ENCODE measurements at regions not wholly inside any gene's neighbourhood (a gene's known extent, or its start where the extent isn't known, plus 50 kb on each side); places are given as distances from the start of the nearest gene placed in this dataset.

DNA sequence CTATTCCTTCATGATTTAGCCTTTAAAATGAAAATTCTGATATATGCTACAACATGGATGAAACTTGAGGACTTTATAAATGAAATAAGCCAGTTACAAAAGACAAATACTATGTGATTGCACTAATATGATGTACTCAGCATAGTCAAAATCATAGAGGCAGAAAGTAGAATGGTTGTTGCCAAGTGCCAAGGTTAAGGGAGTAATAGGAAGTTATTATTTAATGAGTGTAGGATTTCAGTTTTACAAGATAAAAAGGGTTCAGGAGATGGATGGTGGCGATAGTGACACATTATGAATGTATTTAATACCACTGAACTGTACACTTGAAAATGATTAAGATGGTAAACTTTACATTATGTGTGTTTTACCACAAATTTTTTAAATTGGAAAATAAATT, 73.1 kb upstream of the FMN2 start:
- H3K27me3 ChIP-seq (ENCODE audit: control insufficient read depth in 3 of 3, insufficient read depth in 3 of 3, low read depth in 1 of 3, low read length in 3 of 3): no peaks in the 10 kb centered on the region
- H3K36me3 ChIP-seq (replicated peaks in 1 of 2; ENCODE audit: control insufficient read depth in 2 of 2, insufficient read depth in 2 of 2, low read length in 2 of 2): no peaks in the 10 kb centered on the region
- H3K9ac ChIP-seq (ENCODE audit: low read depth, low read length, poor library complexity): no peak overlapping the region
- H2BK15ac ChIP-seq (ENCODE audit: low read length): no peak overlapping the region
- no peak overlapping the region for H2BK5ac ChIP-seq (ENCODE audit: low read length)
- H3K18ac ChIP-seq (ENCODE audit: low read length): no peak overlapping the region
- no peak overlapping the region for H2BK120ac ChIP-seq (ENCODE audit: low read depth, low read length)
- H3K4ac ChIP-seq (ENCODE audit: low read length): no peak overlapping the region
- DNase-seq (ENCODE audit: low spot score): no peak
- no peak overlapping the region for H3K4me2 ChIP-seq (ENCODE audit: insufficient read depth, low read length, poor library complexity, severe bottlenecking)
- H3K27ac ChIP-seq (replicated peaks; ENCODE audit: low read length): no peak overlapping the region
- no peak overlapping the region for H3K4me3 ChIP-seq (ENCODE audit: low read length in 2 of 2)
- no peak overlapping the region for H2BK12ac ChIP-seq (ENCODE audit: low read length)
- H3K23ac ChIP-seq (ENCODE audit: low read depth, low read length, poor library complexity): no peak overlapping the region
- H4K8ac ChIP-seq (ENCODE audit: low read depth, low read length): no peak overlapping the region
- no peak overlapping the region for H2AFZ ChIP-seq (ENCODE audit: low read length)
- no peak overlapping the region for H4K91ac ChIP-seq (ENCODE audit: low read depth, low read length, poor library complexity)
- no peaks in the 10 kb centered on the region for H3K4me1 ChIP-seq (ENCODE audit: control insufficient read depth in 2 of 2, insufficient read depth in 1 of 2, low read depth in 1 of 2, low read length in 2 of 2)
- WGBS, 2 donors (ENCODE audit: extremely low coverage in 2 of 2, insufficient read length in 2 of 2, insufficient replicate concordance in 1 of 2): no CpG with 5 or more reads among the region's 1 CpG
- H2AK5ac ChIP-seq (ENCODE audit: low read depth, low read length): no peak overlapping the region
- H3K9me3 ChIP-seq (replicated peaks in 1 of 2; ENCODE audit: control insufficient read depth in 2 of 2, insufficient read depth in 1 of 2, low read depth in 1 of 2, low read length in 2 of 2): no peaks in the 10 kb centered on the region
- no peaks in the 10 kb centered on the region for H3K79me1 ChIP-seq (ENCODE audit: low read depth, low read length)
- no peak overlapping the region for H3K14ac ChIP-seq (ENCODE audit: low read length)

DNA sequence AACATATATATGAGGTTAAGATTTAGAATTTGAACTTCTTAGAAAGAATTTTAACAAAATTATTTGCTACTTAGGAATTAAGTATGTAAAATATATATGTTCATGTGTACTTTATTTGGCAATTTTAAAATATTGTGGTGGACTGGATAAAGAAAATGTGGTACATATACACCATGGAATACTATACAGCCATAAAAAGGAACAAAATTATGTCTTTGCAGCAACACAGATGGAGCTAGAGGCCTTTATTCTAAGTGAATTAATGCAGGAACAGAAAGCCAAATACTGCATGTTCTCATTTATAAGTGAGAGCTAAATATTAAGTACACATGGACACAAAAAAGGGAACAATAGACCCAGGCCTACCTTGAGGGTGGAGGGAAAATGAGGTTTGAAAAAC, 72.2 kb upstream of the FMN2 start:
- no peak for DNase-seq (ENCODE audit: low spot score)
- Histone ChIP-seq H2AFZ (ENCODE audit: low read length) (no peak overlapping the region), H3K36me3 (replicated peaks in 1 of 2; ENCODE audit: control insufficient read depth in 2 of 2, insufficient read depth in 2 of 2, low read length in 2 of 2) (no peaks in the 10 kb centered on the region), H3K4me1 (ENCODE audit: control insufficient read depth in 2 of 2, insufficient read depth in 1 of 2, low read depth in 1 of 2, low read length in 2 of 2) (no peaks in the 10 kb centered on the region), H3K18ac (ENCODE audit: low read length) (no peak overlapping the region), H2BK15ac (ENCODE audit: low read length) (no peak overlapping the region), H3K9ac (ENCODE audit: low read depth, low read length, poor library complexity) (no peak overlapping the region), H2BK12ac (ENCODE audit: low read length) (no peak overlapping the region), H3K23ac (ENCODE audit: low read depth, low read length, poor library complexity) (no peak overlapping the region), H3K79me1 (ENCODE audit: low read depth, low read length) (no peaks in the 10 kb centered on the region), H3K14ac (ENCODE audit: low read length) (no peak overlapping the region), H3K27me3 (ENCODE audit: control insufficient read depth in 3 of 3, insufficient read depth in 3 of 3, low read depth in 1 of 3, low read length in 3 of 3) (no peaks in the 10 kb centered on the region), H2AK5ac (ENCODE audit: low read depth, low read length) (no peak overlapping the region), H4K8ac (ENCODE audit: low read depth, low read length) (no peak overlapping the region), H2BK5ac (ENCODE audit: low read length) (no peak overlapping the region), H2BK120ac (ENCODE audit: low read depth, low read length) (no peak overlapping the region), H3K4ac (ENCODE audit: low read length) (no peak overlapping the region), H3K4me3 (ENCODE audit: low read length in 2 of 2) (no peak overlapping the region), H3K27ac (replicated peaks; ENCODE audit: low read length) (no peak overlapping the region), H3K4me2 (ENCODE audit: insufficient read depth, low read length, poor library complexity, severe bottlenecking) (no peak overlapping the region), H3K9me3 (replicated peaks in 1 of 2; ENCODE audit: control insufficient read depth in 2 of 2, insufficient read depth in 1 of 2, low read depth in 1 of 2, low read length in 2 of 2) (no peaks in the 10 kb centered on the region), H4K91ac (ENCODE audit: low read depth, low read length, poor library complexity) (no peak overlapping the region)

DNA sequence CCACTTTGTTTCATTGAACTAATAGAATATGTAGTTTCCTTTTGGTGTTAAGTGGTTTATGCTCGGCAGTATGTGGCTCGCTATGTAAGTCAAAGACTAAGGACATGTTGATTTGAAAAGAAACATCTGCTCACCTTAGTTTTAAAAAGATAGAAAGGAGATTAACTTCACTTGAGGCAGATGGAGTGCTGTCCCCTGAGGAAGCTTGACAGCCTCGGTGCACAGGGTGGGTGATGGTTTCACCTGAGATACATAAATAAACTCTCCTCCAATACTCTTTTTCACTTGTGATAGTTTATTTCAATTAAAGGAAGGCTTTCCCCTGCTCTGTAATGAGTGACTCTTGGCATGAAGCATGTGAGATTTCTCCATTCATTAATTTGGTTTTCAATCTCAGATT, 70.8 kb upstream of the FMN2 start:
- Histone ChIP-seq H2BK5ac (ENCODE audit: low read length) (no peak overlapping the region), H2AFZ (ENCODE audit: low read length) (no peak overlapping the region), H2AK5ac (ENCODE audit: low read depth, low read length) (no peak overlapping the region), H2BK15ac (ENCODE audit: low read length) (no peak overlapping the region), H3K4ac (ENCODE audit: low read length) (no peak overlapping the region), H2BK120ac (ENCODE audit: low read depth, low read length) (no peak overlapping the region), H3K36me3 (replicated peaks in 1 of 2; ENCODE audit: control insufficient read depth in 2 of 2, insufficient read depth in 2 of 2, low read length in 2 of 2) (no peaks in the 10 kb centered on the region), H3K27me3 (ENCODE audit: control insufficient read depth in 3 of 3, insufficient read depth in 3 of 3, low read depth in 1 of 3, low read length in 3 of 3) (no peaks in the 10 kb centered on the region), H2BK12ac (ENCODE audit: low read length) (no peak overlapping the region), H3K4me1 (ENCODE audit: control insufficient read depth in 2 of 2, insufficient read depth in 1 of 2, low read depth in 1 of 2, low read length in 2 of 2) (no peaks in the 10 kb centered on the region), H3K4me3 (ENCODE audit: low read length in 2 of 2) (no peak overlapping the region), H3K23ac (ENCODE audit: low read depth, low read length, poor library complexity) (no peak overlapping the region), H3K79me1 (ENCODE audit: low read depth, low read length) (no peaks in the 10 kb centered on the region), H3K27ac (replicated peaks; ENCODE audit: low read length) (no peak overlapping the region), H4K91ac (ENCODE audit: low read depth, low read length, poor library complexity) (no peak overlapping the region), H3K9ac (ENCODE audit: low read depth, low read length, poor library complexity) (no peak overlapping the region), H4K8ac (ENCODE audit: low read depth, low read length) (no peak overlapping the region), H3K4me2 (ENCODE audit: insufficient read depth, low read length, poor library complexity, severe bottlenecking) (no peak overlapping the region), H3K9me3 (replicated peaks in 1 of 2; ENCODE audit: control insufficient read depth in 2 of 2, insufficient read depth in 1 of 2, low read depth in 1 of 2, low read length in 2 of 2) (no peaks in the 10 kb centered on the region), H3K14ac (ENCODE audit: low read length) (no peak overlapping the region), H3K18ac (ENCODE audit: low read length) (no peak overlapping the region)
- WGBS, 2 donors (ENCODE audit: extremely low coverage in 2 of 2, insufficient read length in 2 of 2, insufficient replicate concordance in 1 of 2): no CpG with 5 or more reads among the region's 3 CpGs
- no peak for DNase-seq (ENCODE audit: low spot score)

DNA sequence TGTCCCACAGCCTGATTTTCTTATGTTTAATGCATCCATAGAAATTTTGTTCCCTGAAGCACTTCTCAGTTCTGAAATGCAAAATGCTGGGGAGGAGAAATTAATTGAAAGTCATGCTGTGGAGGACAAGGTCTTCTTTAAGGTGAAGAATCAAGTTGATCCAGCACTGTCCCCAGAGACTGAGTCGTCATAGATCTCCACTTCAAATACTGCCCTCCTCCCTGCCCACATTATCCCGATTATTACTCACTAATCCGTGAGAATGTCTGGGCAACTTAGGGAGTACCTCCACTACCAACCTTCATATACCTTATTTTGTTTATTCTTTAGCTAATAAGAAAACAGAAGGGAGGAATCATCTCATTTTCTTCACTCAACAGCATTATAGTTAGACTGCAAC, 70.0 kb upstream of the FMN2 start:
- Histone ChIP-seq H4K91ac (ENCODE audit: low read depth, low read length, poor library complexity) (no peak overlapping the region), H3K9ac (ENCODE audit: low read depth, low read length, poor library complexity) (no peak overlapping the region), H3K27ac (replicated peaks; ENCODE audit: low read length) (no peak overlapping the region), H3K4me2 (ENCODE audit: insufficient read depth, low read length, poor library complexity, severe bottlenecking) (no peak overlapping the region), H3K4ac (ENCODE audit: low read length) (no peak overlapping the region), H2BK12ac (ENCODE audit: low read length) (no peak overlapping the region), H2AFZ (ENCODE audit: low read length) (no peak overlapping the region), H3K9me3 (replicated peaks in 1 of 2; ENCODE audit: control insufficient read depth in 2 of 2, insufficient read depth in 1 of 2, low read depth in 1 of 2, low read length in 2 of 2) (no peaks in the 10 kb centered on the region), H3K4me3 (ENCODE audit: low read length in 2 of 2) (no peak overlapping the region), H3K27me3 (ENCODE audit: control insufficient read depth in 3 of 3, insufficient read depth in 3 of 3, low read depth in 1 of 3, low read length in 3 of 3) (no peaks in the 10 kb centered on the region), H3K36me3 (replicated peaks in 1 of 2; ENCODE audit: control insufficient read depth in 2 of 2, insufficient read depth in 2 of 2, low read length in 2 of 2) (no peaks in the 10 kb centered on the region), H3K18ac (ENCODE audit: low read length) (no peak overlapping the region), H2BK15ac (ENCODE audit: low read length) (no peak overlapping the region), H3K23ac (ENCODE audit: low read depth, low read length, poor library complexity) (no peak overlapping the region), H4K8ac (ENCODE audit: low read depth, low read length) (no peak overlapping the region), H2BK5ac (ENCODE audit: low read length) (no peak overlapping the region), H3K14ac (ENCODE audit: low read length) (no peak overlapping the region), H2AK5ac (ENCODE audit: low read depth, low read length) (no peak overlapping the region), H2BK120ac (ENCODE audit: low read depth, low read length) (no peak overlapping the region), H3K4me1 (ENCODE audit: control insufficient read depth in 2 of 2, insufficient read depth in 1 of 2, low read depth in 1 of 2, low read length in 2 of 2) (no peaks in the 10 kb centered on the region), H3K79me1 (ENCODE audit: low read depth, low read length) (no peaks in the 10 kb centered on the region)
- no peak for DNase-seq (ENCODE audit: low spot score)
- WGBS, 2 donors (ENCODE audit: extremely low coverage in 2 of 2, insufficient read length in 2 of 2, insufficient replicate concordance in 1 of 2): no CpG with 5 or more reads among the region's 3 CpGs
